ENCODE measurements at regions not wholly inside any gene's neighbourhood (a gene's known extent, or its start where the extent isn't known, plus 50 kb on each side); places are given as distances from the start of the nearest gene placed in this dataset.

DNA sequence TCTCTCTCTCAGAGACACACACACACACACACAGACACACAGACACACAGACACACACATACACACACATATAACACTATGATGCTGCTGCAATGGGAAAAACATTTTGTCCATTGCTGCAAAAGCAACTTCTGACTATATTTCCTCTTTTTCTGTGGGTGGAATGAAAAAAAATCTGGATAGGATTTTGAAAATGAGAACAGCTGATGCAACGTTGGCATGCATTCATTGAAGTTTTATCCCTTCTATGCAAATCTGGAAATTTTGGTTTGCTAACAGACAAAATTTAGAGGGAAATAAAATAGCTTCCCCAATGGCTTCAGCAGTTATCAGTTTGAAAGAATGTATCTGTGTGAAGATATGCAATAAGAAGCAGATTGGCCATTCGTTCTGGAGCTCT, 763.4 kb upstream of the GRM7 start:
- ATAC-seq (no peak), DNase-seq (ENCODE audit: extremely low read depth in 1 of 4, low spot score in 3 of 4) (no peak), FAIRE-seq (no peak)
- no peaks in the 10 kb centered on the region for H3K79me2 ChIP-seq (ENCODE audit: control insufficient read depth, insufficient read depth, low read length)
- 2% methylated on average over 2 of the region's 2 CpGs for WGBS (ENCODE audit: insufficient coverage, low coverage, missing lambda C conversion rate)
- H3K4me1 ChIP-seq (replicated peaks in 1 of 2; ENCODE audit: control insufficient read depth in 2 of 2, insufficient read depth in 2 of 2, low read length in 2 of 2) = no peaks in the 10 kb centered on the region
- H3K4me3 ChIP-seq = no peak overlapping the region
- no peaks in the 10 kb centered on the region for H3K9me3 ChIP-seq (replicated peaks; ENCODE audit: control insufficient read depth, insufficient read depth, low read depth, low read length)
- TF ChIP-seq, protein P1, sequence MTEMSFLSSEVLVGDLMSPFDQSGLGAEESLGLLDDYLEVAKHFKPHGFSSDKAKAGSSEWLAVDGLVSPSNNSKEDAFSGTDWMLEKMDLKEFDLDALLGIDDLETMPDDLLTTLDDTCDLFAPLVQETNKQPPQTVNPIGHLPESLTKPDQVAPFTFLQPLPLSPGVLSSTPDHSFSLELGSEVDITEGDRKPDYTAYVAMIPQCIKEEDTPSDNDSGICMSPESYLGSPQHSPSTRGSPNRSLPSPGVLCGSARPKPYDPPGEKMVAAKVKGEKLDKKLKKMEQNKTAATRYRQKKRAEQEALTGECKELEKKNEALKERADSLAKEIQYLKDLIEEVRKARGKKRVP (CRISPR knock-in tag; IDR thresholded peaks at IDR 0.05) = no peak
- TF ChIP-seq TRIM24 (IDR thresholded peaks at IDR 0.05) = no peak
- TF ChIP-seq ASH1L (IDR thresholded peaks at IDR 0.05; ENCODE audit: borderline replicate concordance, low read depth, partially characterized antibody) = no peak
- TF ChIP-seq BRCA1 (IDR thresholded peaks at IDR 0.05) = no peak
- no peak for TF ChIP-seq BRCA1 (CRISPR knock-in tag; IDR thresholded peaks at IDR 0.05)
- TF ChIP-seq ZNF764 (CRISPR knock-in tag; IDR thresholded peaks at IDR 0.05; ENCODE audit: low read depth) = no peak
- TF ChIP-seq, protein P2, sequence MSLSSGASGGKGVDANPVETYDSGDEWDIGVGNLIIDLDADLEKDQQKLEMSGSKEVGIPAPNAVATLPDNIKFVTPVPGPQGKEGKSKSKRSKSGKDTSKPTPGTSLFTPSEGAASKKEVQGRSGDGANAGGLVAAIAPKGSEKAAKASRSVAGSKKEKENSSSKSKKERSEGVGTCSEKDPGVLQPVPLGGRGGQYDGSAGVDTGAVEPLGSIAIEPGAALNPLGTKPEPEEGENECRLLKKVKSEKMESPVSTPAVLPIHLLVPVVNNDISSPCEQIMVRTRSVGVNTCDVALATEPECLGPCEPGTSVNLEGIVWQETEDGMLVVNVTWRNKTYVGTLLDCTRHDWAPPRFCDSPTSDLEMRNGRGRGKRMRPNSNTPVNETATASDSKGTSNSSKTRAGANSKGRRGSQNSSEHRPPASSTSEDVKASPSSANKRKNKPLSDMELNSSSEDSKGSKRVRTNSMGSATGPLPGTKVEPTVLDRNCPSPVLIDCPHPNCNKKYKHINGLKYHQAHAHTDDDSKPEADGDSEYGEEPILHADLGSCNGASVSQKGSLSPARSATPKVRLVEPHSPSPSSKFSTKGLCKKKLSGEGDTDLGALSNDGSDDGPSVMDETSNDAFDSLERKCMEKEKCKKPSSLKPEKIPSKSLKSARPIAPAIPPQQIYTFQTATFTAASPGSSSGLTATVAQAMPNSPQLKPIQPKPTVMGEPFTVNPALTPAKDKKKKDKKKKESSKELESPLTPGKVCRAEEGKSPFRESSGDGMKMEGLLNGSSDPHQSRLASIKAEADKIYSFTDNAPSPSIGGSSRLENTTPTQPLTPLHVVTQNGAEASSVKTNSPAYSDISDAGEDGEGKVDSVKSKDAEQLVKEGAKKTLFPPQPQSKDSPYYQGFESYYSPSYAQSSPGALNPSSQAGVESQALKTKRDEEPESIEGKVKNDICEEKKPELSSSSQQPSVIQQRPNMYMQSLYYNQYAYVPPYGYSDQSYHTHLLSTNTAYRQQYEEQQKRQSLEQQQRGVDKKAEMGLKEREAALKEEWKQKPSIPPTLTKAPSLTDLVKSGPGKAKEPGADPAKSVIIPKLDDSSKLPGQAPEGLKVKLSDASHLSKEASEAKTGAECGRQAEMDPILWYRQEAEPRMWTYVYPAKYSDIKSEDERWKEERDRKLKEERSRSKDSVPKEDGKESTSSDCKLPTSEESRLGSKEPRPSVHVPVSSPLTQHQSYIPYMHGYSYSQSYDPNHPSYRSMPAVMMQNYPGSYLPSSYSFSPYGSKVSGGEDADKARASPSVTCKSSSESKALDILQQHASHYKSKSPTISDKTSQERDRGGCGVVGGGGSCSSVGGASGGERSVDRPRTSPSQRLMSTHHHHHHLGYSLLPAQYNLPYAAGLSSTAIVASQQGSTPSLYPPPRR (CRISPR knock-in tag; IDR thresholded peaks at IDR 0.05; ENCODE audit: borderline replicate concordance) = no peak
- H2AFZ ChIP-seq (ENCODE audit: low read depth, low read length) = no peak overlapping the region
- ChIA-PET CTCF (ENCODE audit: low intra/inter-chr PET ratio) (no interaction called here), POLR2A (no interaction called here)
- H3K36me3 ChIP-seq (ENCODE audit: control insufficient read depth, insufficient read depth, low read length) = no peaks in the 10 kb centered on the region
- H3K27ac ChIP-seq (ENCODE audit: extremely low read depth, low read depth, low read length) = no peak overlapping the region
- H3K9ac ChIP-seq (ENCODE audit: insufficient read depth in 1 of 2, low read depth in 2 of 2, low read length in 2 of 2) = no peak overlapping the region
- BruUV-seq (replicated peaks) = no TSS peak
- H3K27me3 ChIP-seq (ENCODE audit: control insufficient read depth in 2 of 2, insufficient read depth in 2 of 2, low read length in 2 of 2) = no peaks in the 10 kb centered on the region
- no peaks in the 10 kb centered on the region for H3K9me1 ChIP-seq (ENCODE audit: control insufficient read depth, insufficient read depth, low read length)
- intact Hi-C loops (cut with micrococcal nuclease) (no loop called here), in situ Hi-C loops (cut with MboI) (no loop called here)
- no peaks in the 10 kb centered on the region for H4K20me1 ChIP-seq (replicated peaks; ENCODE audit: control insufficient read depth, insufficient read depth, low read length)
- no peak overlapping the region for H3K4me2 ChIP-seq (ENCODE audit: insufficient read depth, low read length)
